Activated B cell treated with CpG ODN at 0.5 μM for 24 hours (primary cell): ENCODE measurements at regions not wholly inside any gene's neighbourhood (a gene's known extent, or its start where the extent isn't known, plus 50 kb on each side); places are given as distances from the start of the nearest gene placed in this dataset.

Experiments used
- ATAC-seq: fragments of 200-7000 bp; cut with Tn5 transposase; one replicate; pipeline ENCODE4 v1.10.0; 2021; ENCODE audit warnings: low read depth, mild to moderate bottlenecking, moderate library complexity
- CTCF ChIA-PET: fragments of 350-600 bp; sonication (Branson Sonifier 250); formaldehyde crosslinking; loops from one replicate; lab custom pipeline; 2021; ENCODE audit warnings: antibody characterized with exemption; lab: Charles Lee
- POLR2A ChIA-PET: fragments of 350-600 bp; sonication (Branson Sonifier 250); formaldehyde crosslinking; loops from one replicate; lab custom pipeline; 2021; ENCODE audit warnings: antibody characterized with exemption; lab: Charles Lee
- DNase-seq: peaks from one replicate; pipeline ENCODE4 v3.0.0; 2022
- H3K27ac Mint-ChIP-seq: one replicate; pipeline ENCODE4 v1.8.0; 2020; ENCODE audit warnings: mixed read lengths
- H3K27me3 Mint-ChIP-seq: one replicate; pipeline ENCODE4 v1.8.0; 2021; ENCODE audit warnings: mixed read lengths
- H3K36me3 Mint-ChIP-seq: one replicate; pipeline ENCODE4 v1.8.0; 2021; ENCODE audit warnings: low read depth, mixed read lengths
- H3K4me1 Mint-ChIP-seq: one replicate; pipeline ENCODE4 v1.8.0; 2021; ENCODE audit warnings: mixed read lengths
- H3K4me3 Mint-ChIP-seq: one replicate; pipeline ENCODE4 v1.8.0; 2020; ENCODE audit warnings: mild to moderate bottlenecking, mixed read lengths
- H3K9me3 Mint-ChIP-seq: one replicate; pipeline ENCODE4 v1.8.0; 2020; ENCODE audit warnings: mixed read lengths
- CTCF ChIP-seq: fragments of 200-600 bp; IDR thresholded peaks from one replicate; pipeline ENCODE4 v1.8.0; 2022; ENCODE audit warnings: antibody characterized with exemption, mild to moderate bottlenecking
- intact Hi-C: fragments of 100-400 bp; cut with micrococcal nuclease; formaldehyde crosslinking; loops from one replicate; pipeline ENCODE4 v1.15.1; 2024

- Mint-ChIP-seq H3K36me3 (no peaks in the 10 kb centered on the region), H3K9me3 (peaks cover 8% of the 10 kb centered on the region), H3K4me3 (no peak overlapping the region), H3K27me3 (no peaks in the 10 kb centered on the region), H3K4me1 (no peaks in the 10 kb centered on the region), H3K27ac (no peak overlapping the region)
- CTCF ChIA-PET = no interaction called here
- DNase-seq (no peak), ATAC-seq (no peak)
- TF ChIP-seq CTCF = no peak
- POLR2A ChIA-PET = no interaction called here
- intact Hi-C loops = no loop called here
Observed at GRCh38 chr7:67947646-67948045, 951.0 kb downstream of the TYW1 start.

- Mint-ChIP-seq H3K4me1 (no peaks in the 10 kb centered on the region), H3K27ac (no peak overlapping the region), H3K27me3 (no peaks in the 10 kb centered on the region), H3K9me3 (peaks cover 6% of the 10 kb centered on the region), H3K36me3 (no peaks in the 10 kb centered on the region), H3K4me3 (no peak overlapping the region)
- intact Hi-C loops = no loop called here
- ATAC-seq (no peak), DNase-seq (no peak)
- TF ChIP-seq CTCF = no peak
- ChIA-PET CTCF (no interaction called here), POLR2A (no interaction called here)
Observed at GRCh38 chr7:67950321-67951083, 953.9 kb downstream of the TYW1 start.

GRCh38 chr7:67955061-67955460 lies 958.4 kb downstream of the TYW1 start:
- no peak for TF ChIP-seq CTCF
- H3K9me3 Mint-ChIP-seq = peaks cover 8% of the 10 kb centered on the region
- no peaks in the 10 kb centered on the region for H3K27me3 Mint-ChIP-seq
- no peaks in the 10 kb centered on the region for H3K36me3 Mint-ChIP-seq
- H3K4me1 Mint-ChIP-seq = no peaks in the 10 kb centered on the region
- CTCF ChIA-PET = no interaction called here
- DNase-seq (no peak), ATAC-seq (no peak)
- intact Hi-C loops = no loop called here
- no peak overlapping the region for H3K4me3 Mint-ChIP-seq
- POLR2A ChIA-PET = no interaction called here
- no peak overlapping the region for H3K27ac Mint-ChIP-seq

- intact Hi-C loops = no loop called here
- ATAC-seq (no peak), DNase-seq (no peak)
- Mint-ChIP-seq H3K4me1 (no peaks in the 10 kb centered on the region), H3K27me3 (no peaks in the 10 kb centered on the region), H3K27ac (no peak overlapping the region), H3K9me3 (peaks cover 14% of the 10 kb centered on the region), H3K36me3 (no peaks in the 10 kb centered on the region), H3K4me3 (no peak overlapping the region)
- no peak for TF ChIP-seq CTCF
- CTCF ChIA-PET = no interaction called here
- POLR2A ChIA-PET = no interaction called here
Observed at GRCh38 chr7:67962863-67963262, 966.2 kb downstream of the TYW1 start.

GRCh38 chr7:67976490-67976889 lies 979.9 kb downstream of the TYW1 start:
- H3K4me1 Mint-ChIP-seq = no peaks in the 10 kb centered on the region
- DNase-seq (no peak), ATAC-seq (no peak)
- H3K36me3 Mint-ChIP-seq = no peaks in the 10 kb centered on the region
- no peak for TF ChIP-seq CTCF
- H3K9me3 Mint-ChIP-seq = peaks cover 6% of the 10 kb centered on the region
- intact Hi-C loops = no loop called here
- no peaks in the 10 kb centered on the region for H3K27me3 Mint-ChIP-seq
- CTCF ChIA-PET = no interaction called here
- H3K27ac Mint-ChIP-seq = no peak overlapping the region
- POLR2A ChIA-PET = no interaction called here
- no peak overlapping the region for H3K4me3 Mint-ChIP-seq
